HG02798 (cell line): ENCODE measurements at regions not wholly inside any gene's neighbourhood (a gene's known extent, or its start where the extent isn't known, plus 50 kb on each side); places are given as distances from the start of the nearest gene placed in this dataset.
"Not testable (repeated sequence)": the region's sequence is repeated elsewhere in the genome, so short reads cannot be mapped to it uniquely, and the experiment has no call there.

Experiments used
- ATAC-seq: cut with Tn5 transposase; IDR thresholded peaks from one replicate; pipeline ENCODE4 v1.9.1; 2021; ENCODE audit warnings: mild to moderate bottlenecking; ENCODE audit not compliant: unreplicated experiment, poor library complexity

- ATAC-seq: no peak
Measured at GRCh38 chr1:81192647-81193642, 607.8 kb upstream of the ADGRL2 start.

GRCh38 chr1:81190003-81190402, 610.7 kb upstream of the ADGRL2 start:
- no peak for ATAC-seq

GRCh38 chr1:81187635-81188034, 613.1 kb upstream of the ADGRL2 start:
- ATAC-seq: no peak

- ATAC-seq: no peak
Measured at GRCh38 chr1:81186261-81186660, 614.5 kb upstream of the ADGRL2 start.

- no peak for ATAC-seq
Measured at GRCh38 chr1:81183553-81183952, 617.2 kb upstream of the ADGRL2 start.

GRCh38 chr1:81183051-81183450, 617.7 kb upstream of the ADGRL2 start:
- ATAC-seq: no peak

- ATAC-seq: no peak
Measured at GRCh38 chr1:81179242-81179641, 621.5 kb upstream of the ADGRL2 start.

GRCh38 chr1:81178431-81179093, 622.2 kb upstream of the ADGRL2 start:
- not testable (repeated sequence) for ATAC-seq

GRCh38 chr1:81174811-81175476, 625.8 kb upstream of the ADGRL2 start:
- ATAC-seq: no peak

GRCh38 chr1:81174052-81174451, 626.7 kb upstream of the ADGRL2 start:
- no peak for ATAC-seq

GRCh38 chr1:81172483-81172882, 628.3 kb upstream of the ADGRL2 start:
- no peak for ATAC-seq

GRCh38 chr1:81170721-81171120, 630.0 kb upstream of the ADGRL2 start:
- ATAC-seq: no peak

GRCh38 chr1:81165963-81166362, 634.8 kb upstream of the ADGRL2 start:
- no peak for ATAC-seq

GRCh38 chr1:81160696-81161095, 640.0 kb upstream of the ADGRL2 start:
- ATAC-seq: no peak

- no peak for ATAC-seq
Measured at GRCh38 chr1:81158592-81158991, 642.1 kb upstream of the ADGRL2 start.

GRCh38 chr1:81157686-81158085, 643.0 kb upstream of the ADGRL2 start:
- no peak for ATAC-seq

- no peak for ATAC-seq
Measured at GRCh38 chr1:81156887-81157286, 643.8 kb upstream of the ADGRL2 start.

GRCh38 chr1:81155131-81155530, 645.6 kb upstream of the ADGRL2 start:
- no peak for ATAC-seq

GRCh38 chr1:81151206-81151605, 649.5 kb upstream of the ADGRL2 start:
- ATAC-seq: no peak

- no peak for ATAC-seq
Measured at GRCh38 chr1:81149649-81150325, 650.9 kb upstream of the ADGRL2 start.
